RWPE2 (cell line): ENCODE measurements at regions not wholly inside any gene's neighbourhood (a gene's known extent, or its start where the extent isn't known, plus 50 kb on each side); places are given as distances from the start of the nearest gene placed in this dataset.
A peak's percentile ranks its signal among the peaks of the same experiment; 100 is the strongest.
"Not testable (repeated sequence)": the region's sequence is repeated elsewhere in the genome, so short reads cannot be mapped to it uniquely, and the experiment has no call there.

Source experiments
- ATAC-seq: fragments of 200-7000 bp; cut with Tn5 transposase; 3 replicates; pipeline ENCODE4 v1.9.1; 2021; ENCODE audit warnings: low read depth
- DNase-seq: peaks from one replicate; pipeline ENCODE4 v3.0.0-alpha.2; 2020; ENCODE audit warnings: low spot score
- H3K27ac ChIP-seq: fragments of 450-650 bp; 2 replicates; pipeline ENCODE4 v1.5.1; 2017; ENCODE audit warnings: mild to moderate bottlenecking; ENCODE audit not compliant: poor library complexity, severe bottlenecking
- H3K27me3 ChIP-seq: fragments of 250-450 bp; sonication (Bioruptor Pico); 2 replicates; pipeline ENCODE4 v1.5.1; 2021; ENCODE audit warnings: mild to moderate bottlenecking, moderate library complexity; ENCODE audit not compliant: insufficient read depth, poor library complexity, severe bottlenecking
- H3K36me3 ChIP-seq: fragments of 250-450 bp; sonication (Bioruptor Pico); 2 replicates; pipeline ENCODE4 v1.5.1; 2020; ENCODE audit warnings: low read depth, mild to moderate bottlenecking, moderate library complexity
- H3K4me1 ChIP-seq: fragments of 250-450 bp; sonication (Bioruptor Pico); 2 replicates; pipeline ENCODE4 v1.5.1; 2021; ENCODE audit warnings: mild to moderate bottlenecking, moderate library complexity; ENCODE audit not compliant: insufficient read depth, poor library complexity, severe bottlenecking
- H3K4me3 ChIP-seq: fragments of 250-450 bp; sonication (Bioruptor Pico); 2 replicates; pipeline ENCODE4 v1.5.1; 2021; ENCODE audit warnings: mild to moderate bottlenecking, moderate library complexity; ENCODE audit not compliant: severe bottlenecking
- H3K9me3 ChIP-seq: fragments of 250-450 bp; sonication (Bioruptor Pico); 2 replicates; pipeline ENCODE4 v1.5.1; 2021; ENCODE audit warnings: mild to moderate bottlenecking, moderate library complexity; ENCODE audit not compliant: severe bottlenecking
- CTCF ChIP-seq: fragments of 450-650 bp; IDR thresholded peaks from one replicate; pipeline ENCODE4 v1.5.1; 2017; ENCODE audit warnings: mild to moderate bottlenecking, moderate library complexity; ENCODE audit not compliant: poor library complexity, severe bottlenecking

- Histone ChIP-seq H3K9me3 (no peaks in the 10 kb centered on the region), H3K27me3 (no peaks in the 10 kb centered on the region), H3K4me3 (no peak overlapping the region), H3K36me3 (no peaks in the 10 kb centered on the region), H3K27ac (no peak overlapping the region), H3K4me1 (no peaks in the 10 kb centered on the region)
- TF ChIP-seq CTCF, result no peak
- peak; percentile 74 for ATAC-seq
- no peak for DNase-seq
These were observed 650.3 kb upstream of the CDH10 start for GRCh38 chr5:25295067-25295466.

GRCh38 chr5:25289766-25290165 is 645.0 kb upstream of the CDH10 start:
- not testable (repeated sequence) for ATAC-seq, H3K36me3 ChIP-seq, H3K27me3 ChIP-seq, H3K9me3 ChIP-seq, H3K4me1 ChIP-seq, DNase-seq, H3K27ac ChIP-seq, H3K4me3 ChIP-seq

- ATAC-seq, result no peak
These were observed 641.5 kb upstream of the CDH10 start for GRCh38 chr5:25286319-25286718.

GRCh38 chr5:25285136-25285535 is 640.4 kb upstream of the CDH10 start:
- Histone ChIP-seq H3K27me3 (peaks cover 5% of the 10 kb centered on the region), H3K36me3 (no peaks in the 10 kb centered on the region), H3K27ac (no peak overlapping the region), H3K4me1 (no peaks in the 10 kb centered on the region), H3K9me3 (no peaks in the 10 kb centered on the region), H3K4me3 (no peak overlapping the region)
- TF ChIP-seq CTCF, result no peak
- ATAC-seq, result no peak
- DNase-seq, result no peak

More at GRCh38 chr5:25286319-25286718, 641.5 kb upstream of the CDH10 start:
- H3K27ac ChIP-seq, result no peak overlapping the region
- no peak for DNase-seq
- H3K9me3 ChIP-seq, result no peaks in the 10 kb centered on the region
- no peak overlapping the region for H3K4me3 ChIP-seq
- H3K36me3 ChIP-seq, result no peaks in the 10 kb centered on the region
- no peaks in the 10 kb centered on the region for H3K4me1 ChIP-seq
- TF ChIP-seq CTCF, result no peak
- H3K27me3 ChIP-seq, result peaks cover 5% of the 10 kb centered on the region

- H3K4me1 ChIP-seq, H3K4me3 ChIP-seq, H3K9me3 ChIP-seq, H3K27ac ChIP-seq, H3K36me3 ChIP-seq, ATAC-seq, DNase-seq: not testable (repeated sequence)
- peaks cover 17% of the 10 kb centered on the region for H3K27me3 ChIP-seq
These were observed 618.7 kb upstream of the CDH10 start for GRCh38 chr5:25263507-25263906.

- DNase-seq (no peak), ATAC-seq (no peak)
- no peak for TF ChIP-seq CTCF
- H3K9me3 ChIP-seq, result no peaks in the 10 kb centered on the region
- no peaks in the 10 kb centered on the region for H3K36me3 ChIP-seq
- no peak overlapping the region for H3K4me3 ChIP-seq
- H3K27ac ChIP-seq, result no peak overlapping the region
- no peaks in the 10 kb centered on the region for H3K4me1 ChIP-seq
- peaks cover 17% of the 10 kb centered on the region for H3K27me3 ChIP-seq
These were observed 617.4 kb upstream of the CDH10 start for GRCh38 chr5:25262221-25262620.
